ENCODE measurements at regions not wholly inside any gene's neighbourhood (a gene's known extent, or its start where the extent isn't known, plus 50 kb on each side); places are given as distances from the start of the nearest gene placed in this dataset.

DNA sequence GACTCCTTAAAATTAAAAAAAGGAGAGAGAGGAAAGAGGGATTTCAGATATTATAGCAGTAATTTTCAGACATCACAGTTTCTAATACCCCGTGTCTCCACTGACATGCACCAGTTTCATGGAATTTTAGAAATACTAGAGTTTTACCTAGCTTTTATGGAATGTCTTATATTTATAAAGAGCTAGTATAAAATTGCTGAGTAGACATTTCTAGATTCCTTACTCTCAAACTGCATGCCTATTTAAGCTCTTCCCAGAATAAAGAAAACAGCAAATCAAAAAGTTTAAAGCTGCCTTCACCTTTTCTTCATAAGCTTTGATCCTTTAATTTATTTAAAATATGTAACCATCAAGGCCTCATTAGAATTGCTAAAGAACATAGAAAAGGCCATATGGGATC lies 247.4 kb upstream of the IL12A start:
- TF ChIP-seq TAF1 (IDR thresholded peaks at IDR 0.05; ENCODE audit: control insufficient read depth, extremely low read depth, insufficient read depth, low read length, severe bottlenecking) (no peak), POLR2A (conservative IDR thresholded peaks at IDR 0.05) (no peak), CSDE1 (IDR thresholded peaks at IDR 0.05) (no peak)
- TF ChIP-seq, protein P1, sequence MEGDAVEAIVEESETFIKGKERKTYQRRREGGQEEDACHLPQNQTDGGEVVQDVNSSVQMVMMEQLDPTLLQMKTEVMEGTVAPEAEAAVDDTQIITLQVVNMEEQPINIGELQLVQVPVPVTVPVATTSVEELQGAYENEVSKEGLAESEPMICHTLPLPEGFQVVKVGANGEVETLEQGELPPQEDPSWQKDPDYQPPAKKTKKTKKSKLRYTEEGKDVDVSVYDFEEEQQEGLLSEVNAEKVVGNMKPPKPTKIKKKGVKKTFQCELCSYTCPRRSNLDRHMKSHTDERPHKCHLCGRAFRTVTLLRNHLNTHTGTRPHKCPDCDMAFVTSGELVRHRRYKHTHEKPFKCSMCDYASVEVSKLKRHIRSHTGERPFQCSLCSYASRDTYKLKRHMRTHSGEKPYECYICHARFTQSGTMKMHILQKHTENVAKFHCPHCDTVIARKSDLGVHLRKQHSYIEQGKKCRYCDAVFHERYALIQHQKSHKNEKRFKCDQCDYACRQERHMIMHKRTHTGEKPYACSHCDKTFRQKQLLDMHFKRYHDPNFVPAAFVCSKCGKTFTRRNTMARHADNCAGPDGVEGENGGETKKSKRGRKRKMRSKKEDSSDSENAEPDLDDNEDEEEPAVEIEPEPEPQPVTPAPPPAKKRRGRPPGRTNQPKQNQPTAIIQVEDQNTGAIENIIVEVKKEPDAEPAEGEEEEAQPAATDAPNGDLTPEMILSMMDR (IDR thresholded peaks at IDR 0.05 in 2 of 3, conservative IDR thresholded peaks at IDR 0.05 in 1 of 3; ENCODE audit: insufficient read depth in 2 of 3, low read depth in 1 of 3, low read length in 3 of 3) = no peak
